GM19324 (cell line): ENCODE measurements at regions not wholly inside any gene's neighbourhood (a gene's known extent, or its start where the extent isn't known, plus 50 kb on each side); places are given as distances from the start of the nearest gene placed in this dataset.
"Not testable (repeated sequence)": the region's sequence is repeated elsewhere in the genome, so short reads cannot be mapped to it uniquely, and the experiment has no call there.

Experiments
- ATAC-seq: cut with Tn5 transposase; IDR thresholded peaks from one replicate; pipeline ENCODE4 v1.9.1; 2021; ENCODE audit warnings: mild to moderate bottlenecking, moderate library complexity; ENCODE audit not compliant: unreplicated experiment, low FRiP score

GRCh38 chr3:148518520-148518919 lies 179.2 kb upstream of the AGTR1 start:
- ATAC-seq, result no peak

GRCh38 chr3:148525621-148526020 lies 172.1 kb upstream of the AGTR1 start:
- not testable (repeated sequence) for ATAC-seq

GRCh38 chr3:148528024-148528423 lies 169.7 kb upstream of the AGTR1 start:
- no peak for ATAC-seq

GRCh38 chr3:148531836-148532235 lies 165.9 kb upstream of the AGTR1 start:
- ATAC-seq, result no peak

- no peak for ATAC-seq
Measured at GRCh38 chr3:148532326-148532725, 165.4 kb upstream of the AGTR1 start.

GRCh38 chr3:148532774-148533173 lies 164.9 kb upstream of the AGTR1 start:
- ATAC-seq, result no peak

- ATAC-seq, result no peak
Measured at GRCh38 chr3:148534089-148534988, 163.4 kb upstream of the AGTR1 start.

GRCh38 chr3:148535001-148535400 lies 162.7 kb upstream of the AGTR1 start:
- no peak for ATAC-seq

- ATAC-seq, result no peak
Measured at GRCh38 chr3:148540266-148540665, 157.4 kb upstream of the AGTR1 start.

- no peak for ATAC-seq
Measured at GRCh38 chr3:148540851-148541250, 156.9 kb upstream of the AGTR1 start.

- ATAC-seq, result no peak
Measured at GRCh38 chr3:148546959-148547358, 150.7 kb upstream of the AGTR1 start.

GRCh38 chr3:148551767-148552260 lies 145.9 kb upstream of the AGTR1 start:
- no peak for ATAC-seq

- ATAC-seq, result no peak
Measured at GRCh38 chr3:148554367-148554766, 143.3 kb upstream of the AGTR1 start.

GRCh38 chr3:148556664-148557063 lies 141.0 kb upstream of the AGTR1 start:
- no peak for ATAC-seq

GRCh38 chr3:148577579-148577978 lies 120.1 kb upstream of the AGTR1 start:
- ATAC-seq, result not testable (repeated sequence)

- no peak for ATAC-seq
Measured at GRCh38 chr3:148582126-148582525, 115.6 kb upstream of the AGTR1 start.

GRCh38 chr3:148583793-148584192 lies 113.9 kb upstream of the AGTR1 start:
- no peak for ATAC-seq

GRCh38 chr3:148584438-148584837 lies 113.3 kb upstream of the AGTR1 start:
- no peak for ATAC-seq

- no peak for ATAC-seq
Measured at GRCh38 chr3:148585671-148586379, 111.9 kb upstream of the AGTR1 start.

- ATAC-seq, result no peak
Measured at GRCh38 chr3:148588291-148588690, 109.4 kb upstream of the AGTR1 start.

- no peak for ATAC-seq
Measured at GRCh38 chr3:148591525-148591924, 106.2 kb upstream of the AGTR1 start.

GRCh38 chr3:148598619-148599018 lies 99.1 kb upstream of the AGTR1 start:
- ATAC-seq, result no peak
